ENCODE measurements at regions not wholly inside any gene's neighbourhood (a gene's known extent, or its start where the extent isn't known, plus 50 kb on each side); places are given as distances from the start of the nearest gene placed in this dataset.

GRCh38 chr4:168037676-168038075, 54.7 kb upstream of the ANXA10 start:
- H3K4me3 ChIP-seq (ENCODE audit: low read depth, low read length), result no peak overlapping the region
- no peak for TF ChIP-seq CTCF (IDR thresholded peaks at IDR 0.05; ENCODE audit: low read depth, low read length, missing control alignments)
- in situ Hi-C loops (cut with HindIII; ENCODE audit: low sequenced_read_pairs), result no loop called here
- DNase-seq (ENCODE audit: low read depth), result no peak

GRCh38 chr4:168039593-168039992, 52.7 kb upstream of the ANXA10 start:
- TF ChIP-seq CTCF (IDR thresholded peaks at IDR 0.05; ENCODE audit: low read depth, low read length, missing control alignments), result no peak
- in situ Hi-C loops (cut with HindIII; ENCODE audit: low sequenced_read_pairs), result no loop called here

More at GRCh38 chr4:168039593-168039992, 52.7 kb upstream of the ANXA10 start:
- no peak overlapping the region for H3K4me3 ChIP-seq (ENCODE audit: low read depth, low read length)
- DNase-seq (ENCODE audit: low read depth), result no peak

Data from astrocyte of the cerebellum (primary cell).